GM12873 (cell line): ENCODE measurements at regions not wholly inside any gene's neighbourhood (a gene's known extent, or its start where the extent isn't known, plus 50 kb on each side); places are given as distances from the start of the nearest gene placed in this dataset.

ENCODE experiments used
- TF ChIP-seq, protein P1 (sequence below): IDR thresholded peaks from 2 replicates; pipeline ENCODE4 v1.5.1; 2012; ENCODE audit warnings: low read depth, mild to moderate bottlenecking, moderate library complexity, low read length, control low read depth; ENCODE audit not compliant: insufficient read depth; ENCODE audit errors: missing control alignments

- TF ChIP-seq, protein P1, sequence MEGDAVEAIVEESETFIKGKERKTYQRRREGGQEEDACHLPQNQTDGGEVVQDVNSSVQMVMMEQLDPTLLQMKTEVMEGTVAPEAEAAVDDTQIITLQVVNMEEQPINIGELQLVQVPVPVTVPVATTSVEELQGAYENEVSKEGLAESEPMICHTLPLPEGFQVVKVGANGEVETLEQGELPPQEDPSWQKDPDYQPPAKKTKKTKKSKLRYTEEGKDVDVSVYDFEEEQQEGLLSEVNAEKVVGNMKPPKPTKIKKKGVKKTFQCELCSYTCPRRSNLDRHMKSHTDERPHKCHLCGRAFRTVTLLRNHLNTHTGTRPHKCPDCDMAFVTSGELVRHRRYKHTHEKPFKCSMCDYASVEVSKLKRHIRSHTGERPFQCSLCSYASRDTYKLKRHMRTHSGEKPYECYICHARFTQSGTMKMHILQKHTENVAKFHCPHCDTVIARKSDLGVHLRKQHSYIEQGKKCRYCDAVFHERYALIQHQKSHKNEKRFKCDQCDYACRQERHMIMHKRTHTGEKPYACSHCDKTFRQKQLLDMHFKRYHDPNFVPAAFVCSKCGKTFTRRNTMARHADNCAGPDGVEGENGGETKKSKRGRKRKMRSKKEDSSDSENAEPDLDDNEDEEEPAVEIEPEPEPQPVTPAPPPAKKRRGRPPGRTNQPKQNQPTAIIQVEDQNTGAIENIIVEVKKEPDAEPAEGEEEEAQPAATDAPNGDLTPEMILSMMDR: no peak
Observed at GRCh38 chr14:106230071-106230470, 703.7 kb downstream of the TMEM121 start.

- TF ChIP-seq, protein P1: peak; percentile 40
Observed at GRCh38 chr14:106234525-106235254, 708.3 kb downstream of the TMEM121 start.

GRCh38 chr14:106235356-106236159 lies 709.2 kb downstream of the TMEM121 start:
- TF ChIP-seq, protein P1: no peak

- TF ChIP-seq, protein P1: no peak
Observed at GRCh38 chr14:106248321-106249192, 722.2 kb downstream of the TMEM121 start.

DNA sequence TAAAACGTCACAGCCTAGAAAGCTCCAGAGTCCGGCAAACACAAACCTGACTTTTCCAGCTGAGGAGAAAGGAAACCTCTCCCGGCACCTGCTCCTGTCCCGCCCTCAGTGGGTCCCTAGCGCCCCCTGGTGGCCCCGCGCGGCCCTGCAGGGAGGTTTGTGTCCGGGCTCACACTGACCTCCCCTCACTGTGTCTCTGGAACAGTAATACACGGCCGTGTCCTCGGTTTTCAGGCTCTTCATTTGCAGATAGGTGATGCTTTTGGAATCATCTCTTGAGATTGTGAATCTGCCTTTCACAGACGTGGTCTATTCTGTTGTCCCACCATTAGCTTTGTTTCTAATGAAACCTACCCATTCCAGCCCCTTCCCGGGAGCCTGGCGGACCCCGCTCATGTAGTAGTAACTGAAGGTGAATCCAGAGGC lies 731.2 kb downstream of the TMEM121 start:
- TF ChIP-seq, protein P1: peak; percentile 61

DNA sequence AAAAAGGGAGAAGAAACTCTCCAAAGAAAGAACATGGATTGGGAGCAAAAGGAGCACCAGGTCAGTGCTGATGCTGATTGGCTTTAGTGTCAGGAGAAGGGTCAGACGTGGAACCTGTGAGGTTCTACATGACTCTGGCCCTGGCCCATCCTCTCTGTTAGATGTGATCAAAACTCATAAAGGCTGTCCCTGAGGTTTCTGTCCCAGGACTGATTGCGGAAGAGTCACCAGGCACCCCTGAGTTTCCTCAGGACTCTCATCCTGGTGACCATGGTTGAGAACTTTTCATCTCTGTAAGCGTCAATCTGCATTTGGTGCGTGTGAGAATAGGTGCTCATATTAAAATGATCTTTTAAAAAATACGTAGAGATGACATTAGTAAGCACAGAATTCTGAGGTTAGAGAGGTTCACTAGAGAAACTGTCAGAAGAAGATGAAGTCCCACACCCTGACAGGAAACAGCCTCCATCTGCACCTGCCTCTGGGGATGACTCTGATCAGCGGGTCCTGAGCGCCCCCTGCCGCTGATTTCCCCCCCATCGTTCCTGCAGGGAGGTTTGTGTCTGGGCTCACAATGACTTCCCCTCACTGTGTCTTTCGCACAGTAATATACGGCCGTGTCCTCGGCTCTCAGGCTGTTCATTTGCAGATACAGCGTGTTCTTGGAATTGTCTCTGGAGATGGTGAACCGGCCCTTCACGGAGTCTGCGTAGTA lies 741.8 kb downstream of the TMEM121 start:
- TF ChIP-seq, protein P1: peak; percentile 49
